Nephron (organoid): ENCODE measurements at regions not wholly inside any gene's neighbourhood (a gene's known extent, or its start where the extent isn't known, plus 50 kb on each side); places are given as distances from the start of the nearest gene placed in this dataset.

Source experiments
- H3K27ac Mint-ChIP-seq, 3 experiments: 2 replicates each; pipeline ENCODE4 v1.8.0; 2020; ENCODE audit warnings: mixed read lengths in 3 of 3, mild to moderate bottlenecking in 2 of 3, moderate library complexity in 1 of 3
- H3K27me3 Mint-ChIP-seq: 2 replicates; pipeline ENCODE4 v1.8.0; 2021; ENCODE audit warnings: low read depth, mild to moderate bottlenecking, moderate library complexity, mixed read lengths
- H3K36me3 Mint-ChIP-seq: 2 replicates; pipeline ENCODE4 v1.8.0; 2020; ENCODE audit warnings: low read depth, mixed read lengths
- H3K4me1 Mint-ChIP-seq: 2 replicates; pipeline ENCODE4 v1.8.0; 2020; ENCODE audit warnings: mixed read lengths
- H3K4me3 Mint-ChIP-seq, 3 experiments: 2 replicates each; pipeline ENCODE4 v1.8.0; 2020; ENCODE audit warnings: mild to moderate bottlenecking in 3 of 3, mixed read lengths in 3 of 3, moderate library complexity in 2 of 3
- H3K9me3 Mint-ChIP-seq: 2 replicates; pipeline ENCODE4 v1.8.0; 2020; ENCODE audit warnings: mixed read lengths
- TF ChIP-seq, protein P1 (sequence below), 3 experiments: fragments of 200-600 bp; sonication (generic); IDR thresholded peaks; one replicate each; pipeline ENCODE4 v1.5.0; 2021; ENCODE audit warnings: antibody characterized with exemption in 3 of 3; ENCODE audit not compliant: unreplicated experiment in 3 of 3

DNA sequence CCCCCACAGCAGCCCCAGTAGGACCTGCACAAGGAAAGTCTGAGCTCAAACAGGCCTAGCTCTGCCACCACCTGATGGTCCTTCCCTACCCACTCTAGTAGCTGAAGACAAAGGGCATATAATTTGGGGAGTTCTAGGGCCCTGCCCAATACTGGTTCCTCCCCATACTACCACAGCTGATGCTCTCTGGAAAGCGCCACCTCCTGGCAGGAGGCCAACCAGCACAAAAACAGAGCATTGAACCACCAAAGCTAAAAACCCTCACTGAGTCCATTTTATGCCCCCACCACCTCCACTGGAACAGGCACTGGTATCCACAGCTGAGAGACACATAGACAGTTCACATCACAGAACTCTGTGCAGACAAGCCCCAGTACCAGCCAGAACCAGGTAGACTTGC lies 1276.8 kb downstream of the OLFM4 start:
- Mint-ChIP-seq H3K9me3 (no peaks in the 10 kb centered on the region), H3K4me1 (no peaks in the 10 kb centered on the region), H3K36me3 (no peaks in the 10 kb centered on the region), H3K4me3 (no peak overlapping the region), H3K27ac (no peak overlapping the region), H3K27me3 (no peaks in the 10 kb centered on the region)
- TF ChIP-seq, protein P1, sequence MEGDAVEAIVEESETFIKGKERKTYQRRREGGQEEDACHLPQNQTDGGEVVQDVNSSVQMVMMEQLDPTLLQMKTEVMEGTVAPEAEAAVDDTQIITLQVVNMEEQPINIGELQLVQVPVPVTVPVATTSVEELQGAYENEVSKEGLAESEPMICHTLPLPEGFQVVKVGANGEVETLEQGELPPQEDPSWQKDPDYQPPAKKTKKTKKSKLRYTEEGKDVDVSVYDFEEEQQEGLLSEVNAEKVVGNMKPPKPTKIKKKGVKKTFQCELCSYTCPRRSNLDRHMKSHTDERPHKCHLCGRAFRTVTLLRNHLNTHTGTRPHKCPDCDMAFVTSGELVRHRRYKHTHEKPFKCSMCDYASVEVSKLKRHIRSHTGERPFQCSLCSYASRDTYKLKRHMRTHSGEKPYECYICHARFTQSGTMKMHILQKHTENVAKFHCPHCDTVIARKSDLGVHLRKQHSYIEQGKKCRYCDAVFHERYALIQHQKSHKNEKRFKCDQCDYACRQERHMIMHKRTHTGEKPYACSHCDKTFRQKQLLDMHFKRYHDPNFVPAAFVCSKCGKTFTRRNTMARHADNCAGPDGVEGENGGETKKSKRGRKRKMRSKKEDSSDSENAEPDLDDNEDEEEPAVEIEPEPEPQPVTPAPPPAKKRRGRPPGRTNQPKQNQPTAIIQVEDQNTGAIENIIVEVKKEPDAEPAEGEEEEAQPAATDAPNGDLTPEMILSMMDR (IDR thresholded peaks at IDR 0.05; ENCODE audit: unreplicated experiment in 3 of 3), result no peak

DNA sequence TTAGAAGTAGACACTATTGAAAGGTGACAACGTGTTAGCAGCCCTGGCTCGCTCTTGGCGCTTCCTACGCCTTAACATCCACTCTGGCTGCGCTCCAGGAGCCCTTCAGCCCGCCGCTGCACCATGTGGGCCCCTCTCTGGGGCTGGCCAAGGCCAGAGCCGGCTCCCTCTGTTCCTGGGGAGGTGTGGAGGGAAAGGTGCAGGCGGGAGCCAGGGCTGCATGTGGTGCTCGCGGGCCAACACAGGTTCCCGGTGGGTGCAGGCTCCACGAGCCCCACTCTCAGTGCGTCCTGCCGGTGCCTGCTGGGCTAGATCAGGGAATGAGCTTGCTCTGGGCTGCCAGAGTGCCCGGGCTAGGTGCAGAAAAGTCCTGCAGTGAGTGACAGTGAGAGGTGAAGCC lies 1284.3 kb downstream of the OLFM4 start:
- Mint-ChIP-seq H3K27ac (no peak overlapping the region), H3K27me3 (no peaks in the 10 kb centered on the region), H3K36me3 (no peaks in the 10 kb centered on the region), H3K9me3 (peaks cover 9% of the 10 kb centered on the region), H3K4me3 (no peak overlapping the region), H3K4me1 (no peaks in the 10 kb centered on the region)
- TF ChIP-seq, protein P1 (IDR thresholded peaks at IDR 0.05; ENCODE audit: unreplicated experiment in 3 of 3), result no peak

- Mint-ChIP-seq H3K4me1 (peaks cover under 1% of the 10 kb centered on the region), H3K36me3 (no peaks in the 10 kb centered on the region), H3K9me3 (peaks cover 14% of the 10 kb centered on the region), H3K27me3 (no peaks in the 10 kb centered on the region), H3K27ac (no peak overlapping the region), H3K4me3 (no peak overlapping the region)
- TF ChIP-seq, protein P1 (IDR thresholded peaks at IDR 0.05; ENCODE audit: unreplicated experiment in 3 of 3), result no peak
Observed at GRCh38 chr13:54317722-54318121, 1289.1 kb downstream of the OLFM4 start.

DNA sequence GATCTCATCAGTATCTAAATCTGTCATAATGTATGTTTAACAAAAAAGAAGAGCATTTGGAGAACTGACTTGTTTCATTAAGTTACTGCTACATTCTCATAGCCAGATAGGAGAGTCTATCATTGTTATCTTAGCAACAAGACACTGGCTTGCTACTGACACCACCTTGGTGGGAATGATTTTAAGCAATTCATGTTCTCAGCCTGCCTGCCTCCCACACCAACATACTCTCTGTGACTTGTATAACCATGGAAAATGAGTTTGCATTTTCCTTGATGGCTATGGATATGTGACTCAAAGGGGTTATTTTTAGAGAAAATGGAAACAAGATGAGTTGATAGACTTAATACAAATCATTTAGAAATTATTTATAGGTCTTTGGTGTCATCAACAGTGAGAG lies 1308.9 kb downstream of the OLFM4 start:
- Mint-ChIP-seq H3K27ac (no peak overlapping the region), H3K9me3 (peaks cover under 1% of the 10 kb centered on the region), H3K36me3 (no peaks in the 10 kb centered on the region), H3K4me1 (no peaks in the 10 kb centered on the region), H3K27me3 (no peaks in the 10 kb centered on the region), H3K4me3 (no peak overlapping the region)
- TF ChIP-seq, protein P1 (IDR thresholded peaks at IDR 0.05; ENCODE audit: unreplicated experiment in 3 of 3), result no peak

GRCh38 chr13:54347531-54347930 lies 1318.9 kb downstream of the OLFM4 start:
- Mint-ChIP-seq H3K4me3 (no peak overlapping the region), H3K9me3 (no peaks in the 10 kb centered on the region), H3K36me3 (no peaks in the 10 kb centered on the region), H3K27ac (no peak overlapping the region), H3K27me3 (no peaks in the 10 kb centered on the region), H3K4me1 (no peaks in the 10 kb centered on the region)
- TF ChIP-seq, protein P1 (IDR thresholded peaks at IDR 0.05; ENCODE audit: unreplicated experiment in 3 of 3), result no peak

DNA sequence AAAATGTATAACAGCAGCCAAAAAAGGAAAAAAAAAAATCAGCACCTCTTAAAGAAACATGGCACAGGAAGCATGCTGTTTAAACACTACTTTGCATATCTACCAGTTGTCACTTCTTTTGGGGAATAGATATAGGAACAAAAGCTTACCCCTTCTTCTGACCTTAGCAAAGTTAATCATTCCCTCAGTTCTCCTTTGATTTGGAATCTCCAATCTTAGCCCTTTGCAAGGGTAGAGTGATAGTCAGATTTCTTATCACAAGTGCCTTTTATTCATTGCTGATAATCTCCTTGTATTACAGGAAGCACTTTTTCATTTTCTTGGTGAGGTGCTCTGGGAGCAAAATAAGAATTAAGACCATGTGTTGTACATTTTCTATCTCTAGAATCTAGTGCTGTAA lies 1327.6 kb downstream of the OLFM4 start:
- Mint-ChIP-seq H3K9me3 (no peaks in the 10 kb centered on the region), H3K27ac (no peak overlapping the region), H3K4me1 (no peaks in the 10 kb centered on the region), H3K4me3 (no peak overlapping the region), H3K27me3 (no peaks in the 10 kb centered on the region), H3K36me3 (no peaks in the 10 kb centered on the region)
- TF ChIP-seq, protein P1 (IDR thresholded peaks at IDR 0.05; ENCODE audit: unreplicated experiment in 3 of 3), result no peak
